A549 (cell line): ENCODE measurements at regions not wholly inside any gene's neighbourhood (a gene's known extent, or its start where the extent isn't known, plus 50 kb on each side); places are given as distances from the start of the nearest gene placed in this dataset.

Experiments used
- ATAC-seq, 2 experiments: fragments of 200-7000 bp in 1 of 2; fragments of >200 bp in 1 of 2; cut with Nextera tagmentation in 1 of 2; cut with Tn5 transposase in 1 of 2; 3 replicates each; pipeline versions ENCODE4 v1.8.0 to v1.9.1; 2018 to 2020; ENCODE audit warnings: mild to moderate bottlenecking in 1 of 2, moderate library complexity in 1 of 2
- CTCF ChIA-PET: fragments of 300-600 bp; sonication (Branson Sonifier 250); formaldehyde crosslinking; extraction: SDS; loops from one replicate; lab custom pipeline; 2021; ENCODE audit warnings: antibody characterized with exemption, inconsistent platforms; lab: Yijun Ruan, JAX
- POLR2A ChIA-PET: fragments of 350-600 bp; formaldehyde crosslinking; extraction: SDS; loops from one replicate; lab custom pipeline; 2021; ENCODE audit warnings: antibody characterized with exemption, inconsistent platforms; lab: Yijun Ruan, JAX
- DNase-seq, 2 experiments: peaks; one replicate each; pipeline versions ENCODE4 v3.0.0 to v3.0.0-alpha.2; 2011 to 2016; ENCODE audit warnings: low read depth in 1 of 2, low spot score in 1 of 2
- FAIRE-seq: peaks from 2 replicates; lab custom pipeline; 2011; peaks lifted over from hg19 to GRCh38; lab: Jason Lieb, UNC
- H3K27ac ChIP-seq, 2 experiments: fragments of >200 bp; sonication (Bioruptor Twin); formaldehyde crosslinking; 3 replicates each; pipeline ENCODE4 v1.5.1; 2016 to 2017
- H3K4me1 ChIP-seq: fragments of >200 bp; sonication (Bioruptor Twin); formaldehyde crosslinking; 3 replicates; pipeline ENCODE4 v1.6.1; 2016
- H3K4me2 ChIP-seq: fragments of >200 bp; sonication (Bioruptor Twin); formaldehyde crosslinking; 3 replicates; pipeline ENCODE4 v1.6.1; 2016
- H3K4me3 ChIP-seq: fragments of >200 bp; sonication (Bioruptor Twin); formaldehyde crosslinking; 3 replicates; pipeline ENCODE4 v1.5.1; 2016
- H3K9me3 ChIP-seq: fragments of >200 bp; sonication (Bioruptor Twin); formaldehyde crosslinking; 3 replicates; pipeline ENCODE4 v1.6.1; 2016
- ATOH8 ChIP-seq: fragments of 250-450 bp; sonication (Bioruptor Pico); IDR thresholded peaks from 2 replicates; pipeline ENCODE4 v1.5.0; 2020; ENCODE audit warnings: low read depth, mild to moderate bottlenecking, moderate library complexity
- BCL3 ChIP-seq: fragments of >200 bp; sonication (Bioruptor Twin); formaldehyde crosslinking; IDR thresholded peaks from 3 replicates; pipeline ENCODE4 v1.6.1; 2016
- CBX8 ChIP-seq: fragments of 200-600 bp; sonication (generic); IDR thresholded peaks from 2 replicates; pipeline ENCODE4 v1.6.1; 2016
- CEBPB ChIP-seq, 2 experiments: fragments of >200 bp in 1 of 2; sonication (Bioruptor Twin) in 1 of 2; formaldehyde crosslinking in 1 of 2; IDR thresholded peaks; 2 replicates each; pipeline ENCODE4 v1.6.1; 2012 to 2016
- EHMT2 ChIP-seq: fragments of 200-600 bp; sonication (generic); IDR thresholded peaks from 2 replicates; pipeline ENCODE4 v1.6.1; 2016; ENCODE audit warnings: antibody characterized with exemption, low read depth, mild to moderate bottlenecking, moderate library complexity
- GATA3 ChIP-seq: IDR thresholded peaks from 2 replicates; pipeline ENCODE4 v1.6.1; 2012; ENCODE audit warnings: borderline replicate concordance
- HDAC2 ChIP-seq: fragments of 200-600 bp; sonication (generic); IDR thresholded peaks from 2 replicates; pipeline ENCODE4 v1.6.1; 2016
- HEYL ChIP-seq: fragments of 250-450 bp; sonication (Bioruptor Pico); IDR thresholded peaks from 2 replicates; pipeline ENCODE4 v1.8.0; 2021; ENCODE audit warnings: mild to moderate bottlenecking, moderate library complexity
- HOXB13 ChIP-seq: fragments of 250-450 bp; sonication (Bioruptor Pico); IDR thresholded peaks from 2 replicates; pipeline ENCODE4 v1.5.0; 2020; ENCODE audit warnings: low read depth, mild to moderate bottlenecking, moderate library complexity
- HOXB5 ChIP-seq: fragments of 250-450 bp; sonication (Bioruptor Pico); IDR thresholded peaks from 2 replicates; pipeline ENCODE4 v1.5.0; 2020; ENCODE audit warnings: mild to moderate bottlenecking, moderate library complexity
- JUNB ChIP-seq: fragments of >200 bp; sonication (Bioruptor Twin); formaldehyde crosslinking; IDR thresholded peaks from 2 replicates; pipeline ENCODE4 v1.6.1; 2016
- KDM5A ChIP-seq: fragments of 200-600 bp; sonication (generic); IDR thresholded peaks from 2 replicates; pipeline ENCODE4 v1.6.1; 2016; ENCODE audit warnings: antibody characterized with exemption, mild to moderate bottlenecking
- PBX3 ChIP-seq: IDR thresholded peaks from 2 replicates; pipeline ENCODE4 v1.6.1; 2012
- POLR2AphosphoS2 ChIP-seq: conservative IDR thresholded peaks from 2 replicates; pipeline ENCODE4 v1.6.1; 2012; ENCODE audit warnings: low read length, improper control_type of control experiment, inconsistent platforms
- RARB ChIP-seq: fragments of 250-450 bp; sonication (Bioruptor Pico); IDR thresholded peaks from 2 replicates; pipeline ENCODE4 v1.8.0; 2021; ENCODE audit warnings: mild to moderate bottlenecking, moderate library complexity
- RNF2 ChIP-seq: fragments of 200-600 bp; sonication (generic); IDR thresholded peaks from 2 replicates; pipeline ENCODE4 v1.6.1; 2016; ENCODE audit warnings: low read depth, mild to moderate bottlenecking, antibody characterized with exemption, moderate library complexity, borderline replicate concordance
- SREBF2 ChIP-seq: fragments of 450-650 bp; IDR thresholded peaks from 2 replicates; pipeline ENCODE4 v1.6.1; 2014; ENCODE audit warnings: mild to moderate bottlenecking, moderate library complexity
- TFCP2L1 ChIP-seq: fragments of 250-450 bp; sonication (Bioruptor Pico); IDR thresholded peaks from 2 replicates; pipeline ENCODE4 v1.5.0; 2021; ENCODE audit warnings: mild to moderate bottlenecking
- TP53 ChIP-seq: fragments of 250-450 bp; sonication (Bioruptor Pico); IDR thresholded peaks from 2 replicates; pipeline ENCODE4 v1.5.0; 2021; ENCODE audit warnings: mild to moderate bottlenecking, moderate library complexity
- USF2 ChIP-seq: fragments of 450-650 bp; IDR thresholded peaks from 2 replicates; pipeline ENCODE4 v1.6.1; 2014; ENCODE audit warnings: antibody characterized with exemption
- ZC3H11A ChIP-seq: fragments of 450-650 bp; IDR thresholded peaks from 2 replicates; pipeline ENCODE4 v1.6.1; 2014; ENCODE audit warnings: antibody characterized with exemption, mild to moderate bottlenecking
- ZFP36 ChIP-seq: fragments of 450-650 bp; IDR thresholded peaks from 2 replicates; pipeline ENCODE4 v1.6.1; 2014; ENCODE audit warnings: borderline replicate concordance; ENCODE audit not compliant: partially characterized antibody
- ZNF302 ChIP-seq: fragments of 250-450 bp; sonication (Bioruptor Pico); IDR thresholded peaks from 2 replicates; pipeline ENCODE4 v1.9.0; 2021; ENCODE audit warnings: inconsistent platforms, mild to moderate bottlenecking, moderate library complexity
- WGBS: methylation state at CpG from one replicate; pipeline ENCODE4 v1.1.6; 2017; ENCODE audit errors: missing lambda C conversion rate; 5-methylcytosine and 5-hydroxymethylcytosine counted together
- TF ChIP-seq, protein P1 (sequence below): fragments of 200-600 bp; sonication (generic); IDR thresholded peaks from 2 replicates; pipeline ENCODE4 v1.6.1; 2016; ENCODE audit warnings: antibody characterized with exemption, mild to moderate bottlenecking, moderate library complexity
- TF ChIP-seq, protein P2 (sequence below): fragments of 250-450 bp; sonication (Bioruptor Pico); IDR thresholded peaks from 2 replicates; pipeline ENCODE4 v1.5.0; 2021; ENCODE audit warnings: mild to moderate bottlenecking, moderate library complexity, borderline replicate concordance

DNA sequence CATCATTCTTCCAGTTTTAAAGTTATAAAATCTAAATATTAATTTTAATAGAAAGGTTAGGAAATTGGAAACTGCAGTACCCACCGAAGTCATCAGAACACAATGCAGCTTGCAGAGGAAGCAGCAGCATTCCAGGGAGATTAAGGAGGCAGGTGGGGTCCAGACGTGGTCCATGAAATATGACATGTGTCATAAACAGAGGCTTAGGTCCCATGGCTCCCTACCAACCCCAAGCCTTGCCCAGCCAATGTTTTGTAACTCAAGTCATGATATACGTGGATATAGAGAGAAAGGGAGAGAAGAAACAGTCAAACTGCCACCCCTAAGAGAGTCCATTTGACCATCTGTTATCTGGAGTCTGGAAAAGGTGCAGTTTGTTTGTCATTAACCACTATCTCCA is 670.0 kb downstream of the TOX3 start:
- CTCF ChIA-PET = no interaction called here

GRCh38 chr16:51876601-51876875 is 670.4 kb downstream of the TOX3 start:
- POLR2A ChIA-PET = no interaction called here
- no peak for DNase-seq

More for the DNA sequence above, 670.0 kb downstream of the TOX3 start:
- FAIRE-seq (no peak), ATAC-seq (no peak), DNase-seq (no peak)
- Histone ChIP-seq H3K4me2 (no peak overlapping the region), H3K9me3 (no peaks in the 10 kb centered on the region), H3K4me3 (no peak overlapping the region), H3K27ac (no peak overlapping the region), H3K4me1 (peaks cover 10% of the 10 kb centered on the region; the same call in 2 of the 3 replicates)
- POLR2A ChIA-PET = no interaction called here
- TF ChIP-seq TP53 (CRISPR knock-in tag) (no peak), POLR2AphosphoS2 (no peak), HOXB13 (no peak), KDM5A (no peak), PBX3 (no peak), ATOH8 (no peak), ZC3H11A (no peak), HDAC2 (no peak), RNF2 (no peak), ZNF302 (no peak), CBX8 (no peak)
- TF ChIP-seq, protein P1, sequence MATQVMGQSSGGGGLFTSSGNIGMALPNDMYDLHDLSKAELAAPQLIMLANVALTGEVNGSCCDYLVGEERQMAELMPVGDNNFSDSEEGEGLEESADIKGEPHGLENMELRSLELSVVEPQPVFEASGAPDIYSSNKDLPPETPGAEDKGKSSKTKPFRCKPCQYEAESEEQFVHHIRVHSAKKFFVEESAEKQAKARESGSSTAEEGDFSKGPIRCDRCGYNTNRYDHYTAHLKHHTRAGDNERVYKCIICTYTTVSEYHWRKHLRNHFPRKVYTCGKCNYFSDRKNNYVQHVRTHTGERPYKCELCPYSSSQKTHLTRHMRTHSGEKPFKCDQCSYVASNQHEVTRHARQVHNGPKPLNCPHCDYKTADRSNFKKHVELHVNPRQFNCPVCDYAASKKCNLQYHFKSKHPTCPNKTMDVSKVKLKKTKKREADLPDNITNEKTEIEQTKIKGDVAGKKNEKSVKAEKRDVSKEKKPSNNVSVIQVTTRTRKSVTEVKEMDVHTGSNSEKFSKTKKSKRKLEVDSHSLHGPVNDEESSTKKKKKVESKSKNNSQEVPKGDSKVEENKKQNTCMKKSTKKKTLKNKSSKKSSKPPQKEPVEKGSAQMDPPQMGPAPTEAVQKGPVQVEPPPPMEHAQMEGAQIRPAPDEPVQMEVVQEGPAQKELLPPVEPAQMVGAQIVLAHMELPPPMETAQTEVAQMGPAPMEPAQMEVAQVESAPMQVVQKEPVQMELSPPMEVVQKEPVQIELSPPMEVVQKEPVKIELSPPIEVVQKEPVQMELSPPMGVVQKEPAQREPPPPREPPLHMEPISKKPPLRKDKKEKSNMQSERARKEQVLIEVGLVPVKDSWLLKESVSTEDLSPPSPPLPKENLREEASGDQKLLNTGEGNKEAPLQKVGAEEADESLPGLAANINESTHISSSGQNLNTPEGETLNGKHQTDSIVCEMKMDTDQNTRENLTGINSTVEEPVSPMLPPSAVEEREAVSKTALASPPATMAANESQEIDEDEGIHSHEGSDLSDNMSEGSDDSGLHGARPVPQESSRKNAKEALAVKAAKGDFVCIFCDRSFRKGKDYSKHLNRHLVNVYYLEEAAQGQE = no peak
- TF ChIP-seq, protein P2, sequence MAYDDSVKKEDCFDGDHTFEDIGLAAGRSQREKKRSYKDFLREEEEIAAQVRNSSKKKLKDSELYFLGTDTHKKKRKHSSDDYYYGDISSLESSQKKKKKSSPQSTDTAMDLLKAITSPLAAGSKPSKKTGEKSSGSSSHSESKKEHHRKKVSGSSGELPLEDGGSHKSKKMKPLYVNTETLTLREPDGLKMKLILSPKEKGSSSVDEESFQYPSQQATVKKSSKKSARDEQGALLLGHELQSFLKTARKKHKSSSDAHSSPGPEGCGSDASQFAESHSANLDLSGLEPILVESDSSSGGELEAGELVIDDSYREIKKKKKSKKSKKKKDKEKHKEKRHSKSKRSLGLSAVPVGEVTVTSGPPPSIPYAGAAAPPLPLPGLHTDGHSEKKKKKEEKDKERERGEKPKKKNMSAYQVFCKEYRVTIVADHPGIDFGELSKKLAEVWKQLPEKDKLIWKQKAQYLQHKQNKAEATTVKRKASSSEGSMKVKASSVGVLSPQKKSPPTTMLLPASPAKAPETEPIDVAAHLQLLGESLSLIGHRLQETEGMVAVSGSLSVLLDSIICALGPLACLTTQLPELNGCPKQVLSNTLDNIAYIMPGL (CRISPR knock-in tag) = no peak
- 20% methylated on average over 3 of the region's 3 CpGs for WGBS

GRCh38 chr16:51875834-51876600 is 670.9 kb downstream of the TOX3 start:
- Histone ChIP-seq H3K4me1 (peaks cover 8% of the 10 kb centered on the region; the same call in 2 of the 3 replicates), H3K4me3 (no peak overlapping the region), H3K9me3 (no peaks in the 10 kb centered on the region), H3K27ac (no peak overlapping the region), H3K4me2 (no peak overlapping the region)
- POLR2A ChIA-PET = no interaction called here
- DNase-seq (no peak), ATAC-seq (no peak), FAIRE-seq (no peak)
- 54% methylated on average over 18 of the region's 18 CpGs for WGBS
- CTCF ChIA-PET = no interaction called here
- TF ChIP-seq BCL3 = no peak
- no peak for TF ChIP-seq USF2
- no peak for TF ChIP-seq JUNB
- no peak for TF ChIP-seq HDAC2
- no peak for TF ChIP-seq CEBPB (IDR thresholded peaks at IDR 0.05)
- TF ChIP-seq RARB (CRISPR knock-in tag) = no peak
- TF ChIP-seq ZFP36 = no peak
- TF ChIP-seq SREBF2 = no peak
- TF ChIP-seq TFCP2L1 (CRISPR knock-in tag) = no peak
- TF ChIP-seq HEYL (CRISPR knock-in tag) = no peak
- TF ChIP-seq EHMT2 = no peak
- TF ChIP-seq HOXB13 = no peak
- TF ChIP-seq ATOH8 = no peak

More at GRCh38 chr16:51876601-51876875, 670.4 kb downstream of the TOX3 start:
- no peak overlapping the region for H3K27ac ChIP-seq
- H3K4me3 ChIP-seq = no peak overlapping the region
- ATAC-seq (no peak), FAIRE-seq (no peak)
- peaks cover 10% of the 10 kb centered on the region; the same call in 2 of the 3 replicates for H3K4me1 ChIP-seq
- WGBS = 49% methylated on average over 3 of the region's 3 CpGs
- no peak for TF ChIP-seq HDAC2
- TF ChIP-seq GATA3 = no peak
- no peak for TF ChIP-seq EHMT2
- TF ChIP-seq HOXB5 (CRISPR knock-in tag) = no peak
- no peak overlapping the region for H3K4me2 ChIP-seq
- no peaks in the 10 kb centered on the region for H3K9me3 ChIP-seq
- CTCF ChIA-PET = no interaction called here
